ENCODE measurements at regions not wholly inside any gene's neighbourhood (a gene's known extent, or its start where the extent isn't known, plus 50 kb on each side); places are given as distances from the start of the nearest gene placed in this dataset.

- H3K27me3 ChIP-seq (ENCODE audit: insufficient read depth, low read depth) = no peaks in the 10 kb centered on the region
- H3K27ac ChIP-seq = no peak overlapping the region
- H4K20me1 ChIP-seq (ENCODE audit: insufficient read depth) = no peaks in the 10 kb centered on the region
- no peak for TF ChIP-seq CTCF (conservative IDR thresholded peaks at IDR 0.05; ENCODE audit: low read depth, low read length)
- H3K4me3 ChIP-seq (IDR thresholded peaks at IDR 0.05; ENCODE audit: insufficient read depth, low read depth, low read length) = no peak overlapping the region
- no peaks in the 10 kb centered on the region for H3K79me2 ChIP-seq (ENCODE audit: insufficient read depth, low read depth)
- no peak overlapping the region for H3K9ac ChIP-seq
- H3K4me1 ChIP-seq (ENCODE audit: low read depth, poor library complexity, severe bottlenecking) = no peaks in the 10 kb centered on the region
- H3K4me2 ChIP-seq = no peak overlapping the region
- H3K36me3 ChIP-seq (ENCODE audit: insufficient read depth) = no peaks in the 10 kb centered on the region
- no peak overlapping the region for H2AFZ ChIP-seq (ENCODE audit: low read depth)
These were observed 57.4 kb upstream of the AGR3 start for GRCh38 chr7:16939161-16939560.

GRCh38 chr7:16940776-16941175 lies 59.0 kb upstream of the AGR3 start:
- H3K9ac ChIP-seq = no peak overlapping the region
- no peaks in the 10 kb centered on the region for H3K36me3 ChIP-seq (ENCODE audit: insufficient read depth)
- no peak overlapping the region for H2AFZ ChIP-seq (ENCODE audit: low read depth)
- H3K27ac ChIP-seq = no peak overlapping the region
- TF ChIP-seq CTCF (conservative IDR thresholded peaks at IDR 0.05; ENCODE audit: low read depth, low read length) = no peak
- H3K4me2 ChIP-seq = no peak overlapping the region
- H4K20me1 ChIP-seq (ENCODE audit: insufficient read depth) = no peaks in the 10 kb centered on the region
- no peaks in the 10 kb centered on the region for H3K79me2 ChIP-seq (ENCODE audit: insufficient read depth, low read depth)
- no peaks in the 10 kb centered on the region for H3K27me3 ChIP-seq (ENCODE audit: insufficient read depth, low read depth)
- no peak overlapping the region for H3K4me3 ChIP-seq (IDR thresholded peaks at IDR 0.05; ENCODE audit: insufficient read depth, low read depth, low read length)
- no peaks in the 10 kb centered on the region for H3K4me1 ChIP-seq (ENCODE audit: low read depth, poor library complexity, severe bottlenecking)

- no peaks in the 10 kb centered on the region for H3K36me3 ChIP-seq (ENCODE audit: insufficient read depth)
- H3K9ac ChIP-seq = no peak overlapping the region
- no peak for TF ChIP-seq CTCF (conservative IDR thresholded peaks at IDR 0.05; ENCODE audit: low read depth, low read length)
- no peak overlapping the region for H3K4me2 ChIP-seq
- no peaks in the 10 kb centered on the region for H3K79me2 ChIP-seq (ENCODE audit: insufficient read depth, low read depth)
- no peaks in the 10 kb centered on the region for H3K4me1 ChIP-seq (ENCODE audit: low read depth, poor library complexity, severe bottlenecking)
- no peak overlapping the region for H3K27ac ChIP-seq
- H2AFZ ChIP-seq (ENCODE audit: low read depth) = no peak overlapping the region
- no peaks in the 10 kb centered on the region for H3K27me3 ChIP-seq (ENCODE audit: insufficient read depth, low read depth)
- H3K4me3 ChIP-seq (IDR thresholded peaks at IDR 0.05; ENCODE audit: insufficient read depth, low read depth, low read length) = no peak overlapping the region
- no peaks in the 10 kb centered on the region for H4K20me1 ChIP-seq (ENCODE audit: insufficient read depth)
These were observed 61.2 kb upstream of the AGR3 start for GRCh38 chr7:16942929-16943509.

- H3K27me3 ChIP-seq (ENCODE audit: insufficient read depth, low read depth) = no peaks in the 10 kb centered on the region
- H3K4me2 ChIP-seq = no peak overlapping the region
- H3K27ac ChIP-seq = no peak overlapping the region
- no peaks in the 10 kb centered on the region for H3K4me1 ChIP-seq (ENCODE audit: low read depth, poor library complexity, severe bottlenecking)
- no peaks in the 10 kb centered on the region for H3K36me3 ChIP-seq (ENCODE audit: insufficient read depth)
- no peak overlapping the region for H2AFZ ChIP-seq (ENCODE audit: low read depth)
- H3K4me3 ChIP-seq (IDR thresholded peaks at IDR 0.05; ENCODE audit: insufficient read depth, low read depth, low read length) = no peak overlapping the region
- no peak overlapping the region for H3K9ac ChIP-seq
- TF ChIP-seq CTCF (conservative IDR thresholded peaks at IDR 0.05; ENCODE audit: low read depth, low read length) = no peak
- H4K20me1 ChIP-seq (ENCODE audit: insufficient read depth) = no peaks in the 10 kb centered on the region
- H3K79me2 ChIP-seq (ENCODE audit: insufficient read depth, low read depth) = no peaks in the 10 kb centered on the region
These were observed 63.2 kb upstream of the AGR3 start for GRCh38 chr7:16944936-16945335.
